GM21786 (cell line): ENCODE measurements at regions not wholly inside any gene's neighbourhood (a gene's known extent, or its start where the extent isn't known, plus 50 kb on each side); places are given as distances from the start of the nearest gene placed in this dataset.

Source experiments
- ATAC-seq: cut with Tn5 transposase; IDR thresholded peaks from one replicate; pipeline ENCODE4 v1.9.1; 2021; ENCODE audit not compliant: unreplicated experiment

GRCh38 chr14:40616579-40616978 lies 990.1 kb upstream of the LRFN5 start:
- no peak for ATAC-seq

- no peak for ATAC-seq
Observed at GRCh38 chr14:40601063-40601462, 1005.6 kb upstream of the LRFN5 start.

GRCh38 chr14:40599725-40600124 lies 1007.0 kb upstream of the LRFN5 start:
- ATAC-seq, result no peak

GRCh38 chr14:40581264-40581663 lies 1025.4 kb upstream of the LRFN5 start:
- ATAC-seq, result no peak

- ATAC-seq, result no peak
Observed at GRCh38 chr14:40576880-40577478, 1029.7 kb upstream of the LRFN5 start.

- no peak for ATAC-seq
Observed at GRCh38 chr14:40574780-40575179, 1031.9 kb upstream of the LRFN5 start.

GRCh38 chr14:40525314-40525713 lies 1081.4 kb upstream of the LRFN5 start:
- ATAC-seq, result no peak

GRCh38 chr14:40523123-40523522 lies 1083.6 kb upstream of the LRFN5 start:
- ATAC-seq, result no peak

GRCh38 chr14:40494483-40494882 lies 1062.2 kb upstream of the FBXO33 start:
- no peak for ATAC-seq

GRCh38 chr14:40487824-40488223 lies 1055.6 kb upstream of the FBXO33 start:
- no peak for ATAC-seq

- ATAC-seq, result no peak
Observed at GRCh38 chr14:40485688-40486087, 1053.5 kb upstream of the FBXO33 start.

GRCh38 chr14:40476005-40476404 lies 1043.8 kb upstream of the FBXO33 start:
- no peak for ATAC-seq

GRCh38 chr14:40467969-40468368 lies 1035.7 kb upstream of the FBXO33 start:
- no peak for ATAC-seq

- no peak for ATAC-seq
Observed at GRCh38 chr14:40464531-40464930, 1032.3 kb upstream of the FBXO33 start.

- ATAC-seq, result no peak
Observed at GRCh38 chr14:40463886-40464285, 1031.7 kb upstream of the FBXO33 start.

- ATAC-seq, result no peak
Observed at GRCh38 chr14:40452674-40453073, 1020.4 kb upstream of the FBXO33 start.

- ATAC-seq, result no peak
Observed at GRCh38 chr14:40447017-40447416, 1014.8 kb upstream of the FBXO33 start.

GRCh38 chr14:40445020-40445419 lies 1012.8 kb upstream of the FBXO33 start:
- ATAC-seq, result no peak

GRCh38 chr14:40436551-40436950 lies 1004.3 kb upstream of the FBXO33 start:
- ATAC-seq, result no peak

GRCh38 chr14:40417777-40418401 lies 985.7 kb upstream of the FBXO33 start:
- peak; percentile 83 for ATAC-seq

- no peak for ATAC-seq
Observed at GRCh38 chr14:40416565-40416964, 984.3 kb upstream of the FBXO33 start.

- ATAC-seq, result no peak
Observed at GRCh38 chr14:40414386-40414785, 982.2 kb upstream of the FBXO33 start.

- ATAC-seq, result no peak
Observed at GRCh38 chr14:40413136-40413535, 980.9 kb upstream of the FBXO33 start.
